Astrocyte (in vitro differentiated cells and primary cell): ENCODE measurements at regions not wholly inside any gene's neighbourhood (a gene's known extent, or its start where the extent isn't known, plus 50 kb on each side); places are given as distances from the start of the nearest gene placed in this dataset.

Source experiments
- DNase-seq: peaks from one replicate; pipeline ENCODE4 v3.0.0-alpha.2; 2010; ENCODE audit warnings: low read depth
- FAIRE-seq: peaks from 2 replicates; lab custom pipeline; 2011; peaks lifted over from hg19 to GRCh38; lab: Jason Lieb, UNC
- H2AFZ ChIP-seq: 2 replicates; pipeline ENCODE4 v1.6.0; 2012; ENCODE audit warnings: low read depth, low read length, inconsistent platforms
- H3K27ac ChIP-seq: 2 replicates; pipeline ENCODE4 v1.5.1; 2011; ENCODE audit warnings: low read depth, low read length, inconsistent platforms
- H3K27me3 ChIP-seq: 2 replicates; pipeline ENCODE4 v1.6.0; 2011; ENCODE audit warnings: low read length, inconsistent platforms; ENCODE audit not compliant: insufficient read depth
- H3K36me3 ChIP-seq: 2 replicates; pipeline ENCODE4 v1.5.1; 2011; ENCODE audit warnings: low read length, inconsistent platforms; ENCODE audit not compliant: insufficient read depth
- H3K4me1 ChIP-seq: 2 replicates; pipeline ENCODE4 v1.5.1; 2011; ENCODE audit warnings: low read length, inconsistent platforms; ENCODE audit not compliant: insufficient read depth
- H3K4me2 ChIP-seq: 2 replicates; pipeline ENCODE4 v1.6.0; 2012; ENCODE audit warnings: low read length, inconsistent platforms
- H3K4me3 ChIP-seq: 2 replicates; pipeline ENCODE4 v1.5.1; 2011; ENCODE audit warnings: low read depth, mild to moderate bottlenecking, low read length, inconsistent platforms; ENCODE audit not compliant: insufficient read depth
- H3K79me2 ChIP-seq: 2 replicates; pipeline ENCODE4 v1.6.0; 2012; ENCODE audit warnings: mild to moderate bottlenecking, low read length, inconsistent platforms; ENCODE audit not compliant: insufficient read depth
- H3K9ac ChIP-seq: 2 replicates; pipeline ENCODE4 v1.6.0; 2012; ENCODE audit warnings: mild to moderate bottlenecking, low read length, inconsistent platforms
- H3K9me3 ChIP-seq: 2 replicates; pipeline ENCODE4 v1.5.1; 2012; ENCODE audit warnings: low read depth, mild to moderate bottlenecking, low read length, inconsistent platforms; ENCODE audit not compliant: insufficient read depth
- H4K20me1 ChIP-seq: 2 replicates; pipeline ENCODE4 v1.6.0; 2012; ENCODE audit warnings: low read length, inconsistent platforms; ENCODE audit not compliant: insufficient read depth
- H3K27ac Mint-ChIP-seq: one replicate; pipeline ENCODE4 v1.8.0; 2021; ENCODE audit warnings: mild to moderate bottlenecking, mixed read lengths; ENCODE audit not compliant: unreplicated experiment
- H3K27me3 Mint-ChIP-seq: one replicate; pipeline ENCODE4 v1.8.0; 2021; ENCODE audit warnings: low read depth, mixed read lengths; ENCODE audit not compliant: unreplicated experiment
- H3K36me3 Mint-ChIP-seq: one replicate; pipeline ENCODE4 v1.8.0; 2021; ENCODE audit warnings: low read depth, mixed read lengths; ENCODE audit not compliant: unreplicated experiment
- H3K4me1 Mint-ChIP-seq: one replicate; pipeline ENCODE4 v1.8.0; 2021; ENCODE audit warnings: low read depth, mixed read lengths; ENCODE audit not compliant: unreplicated experiment
- H3K4me3 Mint-ChIP-seq: one replicate; pipeline ENCODE4 v1.8.0; 2021; ENCODE audit warnings: mild to moderate bottlenecking, moderate library complexity, mixed read lengths; ENCODE audit not compliant: unreplicated experiment
- H3K9me3 Mint-ChIP-seq: one replicate; pipeline ENCODE4 v1.8.0; 2021; ENCODE audit warnings: mild to moderate bottlenecking, mixed read lengths; ENCODE audit not compliant: unreplicated experiment
- EZH2 ChIP-seq: IDR thresholded peaks from 2 replicates; pipeline ENCODE4 v1.6.1; 2012; ENCODE audit warnings: mild to moderate bottlenecking, low read length, inconsistent platforms; ENCODE audit not compliant: insufficient read depth
- TF ChIP-seq, protein P1 (sequence below): IDR thresholded peaks from 2 replicates; pipeline ENCODE4 v1.5.1; 2011; ENCODE audit warnings: low read depth, mild to moderate bottlenecking, inconsistent platforms, low read length, moderate library complexity; ENCODE audit not compliant: insufficient read depth

- no peak overlapping the region for H3K4me3 ChIP-seq
- Mint-ChIP-seq H3K27me3 (peaks cover 4% of the 10 kb centered on the region), H3K9me3 (peaks cover 4% of the 10 kb centered on the region), H3K4me1 (no peaks in the 10 kb centered on the region), H3K27ac (no peak overlapping the region), H3K36me3 (no peaks in the 10 kb centered on the region), H3K4me3 (no peak overlapping the region)
- H4K20me1 ChIP-seq: no peaks in the 10 kb centered on the region
- FAIRE-seq (no peak), DNase-seq (no peak)
- H3K27me3 ChIP-seq: no peaks in the 10 kb centered on the region
- TF ChIP-seq, protein P1, sequence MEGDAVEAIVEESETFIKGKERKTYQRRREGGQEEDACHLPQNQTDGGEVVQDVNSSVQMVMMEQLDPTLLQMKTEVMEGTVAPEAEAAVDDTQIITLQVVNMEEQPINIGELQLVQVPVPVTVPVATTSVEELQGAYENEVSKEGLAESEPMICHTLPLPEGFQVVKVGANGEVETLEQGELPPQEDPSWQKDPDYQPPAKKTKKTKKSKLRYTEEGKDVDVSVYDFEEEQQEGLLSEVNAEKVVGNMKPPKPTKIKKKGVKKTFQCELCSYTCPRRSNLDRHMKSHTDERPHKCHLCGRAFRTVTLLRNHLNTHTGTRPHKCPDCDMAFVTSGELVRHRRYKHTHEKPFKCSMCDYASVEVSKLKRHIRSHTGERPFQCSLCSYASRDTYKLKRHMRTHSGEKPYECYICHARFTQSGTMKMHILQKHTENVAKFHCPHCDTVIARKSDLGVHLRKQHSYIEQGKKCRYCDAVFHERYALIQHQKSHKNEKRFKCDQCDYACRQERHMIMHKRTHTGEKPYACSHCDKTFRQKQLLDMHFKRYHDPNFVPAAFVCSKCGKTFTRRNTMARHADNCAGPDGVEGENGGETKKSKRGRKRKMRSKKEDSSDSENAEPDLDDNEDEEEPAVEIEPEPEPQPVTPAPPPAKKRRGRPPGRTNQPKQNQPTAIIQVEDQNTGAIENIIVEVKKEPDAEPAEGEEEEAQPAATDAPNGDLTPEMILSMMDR: no peak
- no peaks in the 10 kb centered on the region for H3K9me3 ChIP-seq
- no peak overlapping the region for H2AFZ ChIP-seq
- no peaks in the 10 kb centered on the region for H3K79me2 ChIP-seq
- no peaks in the 10 kb centered on the region for H3K4me1 ChIP-seq
- H3K9ac ChIP-seq: no peak overlapping the region
- H3K36me3 ChIP-seq: no peaks in the 10 kb centered on the region
- H3K27ac ChIP-seq: no peak overlapping the region
- no peak overlapping the region for H3K4me2 ChIP-seq
These were observed 268.9 kb upstream of the MAF start for GRCh38 chr16:79869304-79870015.

GRCh38 chr16:79868841-79869240 is 268.3 kb upstream of the MAF start:
- no peak overlapping the region for H3K4me2 ChIP-seq
- no peaks in the 10 kb centered on the region for H3K4me1 ChIP-seq
- H3K9me3 Mint-ChIP-seq: peaks cover 4% of the 10 kb centered on the region
- no peak overlapping the region for H3K4me3 Mint-ChIP-seq
- no peaks in the 10 kb centered on the region for H3K27me3 ChIP-seq
- no peak overlapping the region for H3K9ac ChIP-seq
- H4K20me1 ChIP-seq: no peaks in the 10 kb centered on the region
- peaks cover 4% of the 10 kb centered on the region for H3K27me3 Mint-ChIP-seq
- H3K36me3 ChIP-seq: no peaks in the 10 kb centered on the region
- H3K36me3 Mint-ChIP-seq: no peaks in the 10 kb centered on the region
- H2AFZ ChIP-seq: no peak overlapping the region
- no peaks in the 10 kb centered on the region for H3K79me2 ChIP-seq
- H3K4me1 Mint-ChIP-seq: no peaks in the 10 kb centered on the region
- no peaks in the 10 kb centered on the region for H3K9me3 ChIP-seq
- FAIRE-seq (no peak), DNase-seq (no peak)
- no peak overlapping the region for H3K27ac Mint-ChIP-seq
- H3K27ac ChIP-seq: no peak overlapping the region
- TF ChIP-seq, protein P1: no peak
- TF ChIP-seq EZH2: no peak
- no peak overlapping the region for H3K4me3 ChIP-seq

DNA sequence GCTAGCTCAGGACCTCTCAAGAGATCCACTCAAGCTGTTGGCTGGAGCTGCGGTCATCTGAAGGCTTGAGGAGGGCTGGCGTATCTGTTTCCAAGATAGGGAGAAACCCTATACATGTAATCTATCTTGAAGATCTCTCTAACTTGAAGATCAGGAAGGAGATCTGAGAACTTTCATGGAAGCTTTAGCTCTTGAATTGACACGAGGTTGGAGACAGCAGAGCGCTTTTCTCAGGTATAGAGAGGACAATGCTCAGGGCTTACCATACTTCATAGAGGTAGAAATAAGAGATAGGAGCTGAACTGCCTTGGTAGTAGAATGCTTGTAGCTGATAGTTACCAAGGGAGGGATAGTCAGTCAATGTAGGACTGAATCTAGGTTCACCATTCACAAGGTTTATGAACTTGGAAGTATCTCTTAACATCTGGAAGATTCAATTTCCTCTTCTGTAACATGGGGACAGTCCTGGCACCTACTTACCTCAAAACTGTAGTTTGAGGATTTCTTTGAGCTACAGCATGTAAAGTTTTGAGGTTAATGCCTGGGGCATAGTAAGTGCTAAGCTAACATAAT is 267.0 kb upstream of the MAF start:
- no peak for FAIRE-seq
- H3K9me3 Mint-ChIP-seq: peaks cover 4% of the 10 kb centered on the region
- H3K4me1 Mint-ChIP-seq: no peaks in the 10 kb centered on the region
- DNase-seq: no peak
- Histone ChIP-seq H3K27me3 (no peaks in the 10 kb centered on the region), H3K4me2 (no peak overlapping the region), H3K27ac (no peak overlapping the region), H4K20me1 (no peaks in the 10 kb centered on the region), H3K9me3 (no peaks in the 10 kb centered on the region), H3K4me1 (no peaks in the 10 kb centered on the region), H3K9ac (no peak overlapping the region), H3K79me2 (no peaks in the 10 kb centered on the region), H3K4me3 (no peak overlapping the region), H2AFZ (no peak overlapping the region), H3K36me3 (no peaks in the 10 kb centered on the region)
- H3K27ac Mint-ChIP-seq: no peak overlapping the region
- no peaks in the 10 kb centered on the region for H3K36me3 Mint-ChIP-seq
- H3K4me3 Mint-ChIP-seq: no peak overlapping the region
- peaks cover 4% of the 10 kb centered on the region for H3K27me3 Mint-ChIP-seq
- no peak for TF ChIP-seq EZH2
- TF ChIP-seq, protein P1: no peak
